GM21825 (cell line): ENCODE measurements at regions not wholly inside any gene's neighbourhood (a gene's known extent, or its start where the extent isn't known, plus 50 kb on each side); places are given as distances from the start of the nearest gene placed in this dataset.

Source experiments
- ATAC-seq: cut with Tn5 transposase; IDR thresholded peaks from one replicate; pipeline ENCODE4 v1.9.1; 2021; ENCODE audit warnings: mild to moderate bottlenecking, moderate library complexity; ENCODE audit not compliant: unreplicated experiment

DNA sequence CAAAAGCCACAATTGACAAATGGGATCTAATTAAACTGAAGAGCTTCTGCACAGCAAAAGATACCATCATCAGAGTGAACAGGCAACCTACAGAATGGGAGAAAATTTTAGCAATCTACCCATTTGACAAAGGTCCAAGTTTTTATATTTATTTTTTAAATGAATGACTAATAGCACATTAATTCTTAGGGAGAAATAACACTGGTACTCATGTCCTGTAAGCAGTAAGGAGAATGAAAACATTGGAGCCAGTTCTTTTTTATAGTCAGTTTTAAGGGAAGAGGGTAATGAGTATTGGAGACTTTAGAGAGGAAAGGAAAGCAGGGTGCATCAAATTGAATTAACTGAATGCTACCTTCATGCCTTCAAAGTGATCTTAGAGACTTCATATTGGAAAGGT lies 404.7 kb upstream of the TGFBR2 start:
- ATAC-seq: no peak

DNA sequence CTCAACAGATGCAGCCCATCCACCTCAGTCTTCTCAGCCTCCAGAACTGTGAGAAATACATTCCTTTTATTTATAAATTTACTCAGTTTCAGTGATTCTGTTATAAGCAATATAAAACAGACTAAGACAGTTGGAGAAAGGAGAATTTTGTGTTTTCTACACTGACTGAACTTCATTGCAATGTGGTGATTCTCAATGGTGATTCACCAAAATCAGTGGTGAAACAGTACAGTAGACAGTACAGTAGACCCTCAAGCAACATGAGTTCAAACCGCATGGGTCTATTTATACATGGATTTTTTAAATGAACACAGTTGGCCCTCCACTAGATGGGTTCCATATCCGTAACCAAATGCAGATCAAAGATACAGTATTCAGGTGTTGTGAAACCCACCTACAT lies 403.1 kb upstream of the TGFBR2 start:
- no peak for ATAC-seq

DNA sequence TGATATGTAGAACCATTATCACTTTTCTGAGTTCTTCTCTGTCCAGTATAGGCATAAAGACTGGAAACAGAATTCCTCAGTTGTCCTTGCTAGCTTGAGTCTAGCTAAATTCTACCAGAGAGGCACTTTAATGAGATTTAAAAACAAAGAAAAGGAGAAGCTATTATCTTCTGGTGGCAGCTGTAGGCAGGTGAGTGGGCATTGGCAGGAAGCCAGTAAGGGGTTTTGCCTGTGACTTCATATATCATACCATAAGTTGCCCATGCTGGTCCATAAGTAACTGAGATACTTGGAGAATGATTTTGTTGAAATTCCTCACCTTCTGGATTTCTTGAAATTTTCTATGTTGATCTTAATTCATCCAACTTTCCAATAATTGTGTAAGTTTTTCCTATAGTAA lies 402.3 kb upstream of the TGFBR2 start:
- no peak for ATAC-seq

DNA sequence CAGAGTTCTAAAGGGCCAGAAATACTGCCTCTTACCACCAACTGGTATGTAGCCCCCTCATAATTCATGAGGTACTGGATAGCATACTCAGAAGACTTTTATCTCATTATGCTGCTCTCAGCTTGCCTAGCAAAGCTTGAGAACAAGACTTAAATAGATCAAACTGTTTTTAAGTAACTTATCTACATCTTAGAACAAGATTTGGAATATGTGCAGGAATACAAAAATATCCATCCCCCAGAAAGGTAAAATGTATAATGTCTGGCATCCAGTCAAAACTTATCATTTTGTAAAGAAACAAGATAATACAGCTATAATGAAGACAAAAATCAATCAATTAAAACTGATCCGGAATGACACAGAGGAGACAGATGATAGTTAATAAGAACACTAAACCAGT lies 400.4 kb upstream of the TGFBR2 start:
- ATAC-seq: no peak

DNA sequence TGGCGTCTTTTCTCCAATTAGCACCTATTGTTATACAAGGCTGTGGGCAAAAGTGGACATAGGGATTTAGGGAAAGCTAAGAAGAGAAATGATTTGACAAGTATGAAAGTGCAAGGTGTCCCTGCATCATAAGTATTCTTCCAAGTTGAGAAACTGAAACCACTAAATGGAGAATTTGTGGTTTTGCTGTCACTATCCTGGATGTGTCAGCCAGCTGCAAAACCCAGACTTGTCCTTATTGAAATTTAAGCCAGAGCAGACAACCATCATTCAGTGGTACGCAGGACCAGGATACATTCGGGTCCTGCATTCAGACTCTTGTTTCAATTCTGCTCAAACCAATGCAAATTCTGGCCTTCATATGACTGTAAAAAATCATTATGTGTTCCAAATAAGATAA lies 384.8 kb upstream of the TGFBR2 start:
- ATAC-seq: no peak

DNA sequence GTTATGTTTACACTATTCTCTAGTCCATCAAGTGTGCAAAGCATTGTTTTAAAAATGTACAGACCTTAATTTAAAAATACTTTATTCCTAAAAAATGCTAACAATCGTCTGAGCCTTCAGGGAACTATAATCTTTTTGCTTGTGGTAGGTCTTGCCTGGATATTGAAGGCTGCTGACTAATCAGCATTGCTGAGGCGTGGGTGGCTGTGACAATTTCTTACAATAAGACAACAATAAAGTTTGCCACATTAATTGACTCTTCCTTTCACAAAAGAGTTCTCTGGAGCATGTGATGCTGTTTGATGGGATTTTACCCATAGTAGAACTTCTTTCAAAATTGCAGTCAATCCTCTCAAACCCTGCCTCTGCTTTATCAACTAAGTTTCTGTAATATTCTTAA lies 384.0 kb upstream of the TGFBR2 start:
- no peak for ATAC-seq

DNA sequence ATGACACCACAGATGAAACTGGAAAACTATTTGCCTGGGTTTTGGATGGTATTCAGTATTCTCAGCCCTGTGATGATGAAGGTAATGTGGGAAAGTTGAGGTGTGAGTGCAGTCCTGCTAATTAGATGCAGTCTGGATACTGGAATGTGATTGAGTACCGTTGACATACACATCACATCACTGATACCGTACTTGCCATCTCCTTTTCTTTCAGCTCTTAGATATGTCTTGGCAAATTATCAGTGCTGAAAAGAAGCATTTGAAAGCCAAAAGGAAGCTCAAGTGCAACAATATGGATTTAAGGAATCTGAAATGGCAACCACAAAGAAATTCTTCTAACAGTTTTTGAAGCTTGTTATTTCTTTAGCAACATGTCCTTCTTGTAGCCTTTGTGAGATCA lies 381.4 kb upstream of the TGFBR2 start:
- ATAC-seq: no peak

DNA sequence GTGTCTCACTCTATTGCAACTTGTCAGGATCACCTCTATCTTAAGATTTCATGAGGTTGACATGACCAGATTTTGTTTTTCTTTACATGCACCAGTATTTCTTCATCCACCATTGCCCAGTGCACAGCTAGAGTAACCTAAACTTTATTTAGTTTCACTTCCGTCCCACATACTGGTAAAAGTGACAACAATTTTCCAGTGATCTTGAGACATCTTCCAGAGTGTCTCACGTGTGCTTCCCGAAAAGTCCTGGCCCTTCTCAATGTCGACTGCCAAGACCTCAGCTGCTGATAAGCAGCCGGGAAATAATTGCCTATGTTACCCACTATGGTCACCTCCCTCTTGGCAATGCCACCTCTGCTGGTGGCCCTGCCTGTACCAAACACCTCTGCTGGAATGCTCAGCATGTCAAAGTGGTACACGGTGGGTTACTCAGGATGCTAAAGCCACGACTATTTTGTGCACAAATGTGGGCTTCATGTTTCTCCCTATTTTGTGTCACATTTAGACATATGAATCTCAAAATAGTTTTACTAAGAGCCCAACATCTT lies 379.7 kb upstream of the TGFBR2 start:
- ATAC-seq: no peak

DNA sequence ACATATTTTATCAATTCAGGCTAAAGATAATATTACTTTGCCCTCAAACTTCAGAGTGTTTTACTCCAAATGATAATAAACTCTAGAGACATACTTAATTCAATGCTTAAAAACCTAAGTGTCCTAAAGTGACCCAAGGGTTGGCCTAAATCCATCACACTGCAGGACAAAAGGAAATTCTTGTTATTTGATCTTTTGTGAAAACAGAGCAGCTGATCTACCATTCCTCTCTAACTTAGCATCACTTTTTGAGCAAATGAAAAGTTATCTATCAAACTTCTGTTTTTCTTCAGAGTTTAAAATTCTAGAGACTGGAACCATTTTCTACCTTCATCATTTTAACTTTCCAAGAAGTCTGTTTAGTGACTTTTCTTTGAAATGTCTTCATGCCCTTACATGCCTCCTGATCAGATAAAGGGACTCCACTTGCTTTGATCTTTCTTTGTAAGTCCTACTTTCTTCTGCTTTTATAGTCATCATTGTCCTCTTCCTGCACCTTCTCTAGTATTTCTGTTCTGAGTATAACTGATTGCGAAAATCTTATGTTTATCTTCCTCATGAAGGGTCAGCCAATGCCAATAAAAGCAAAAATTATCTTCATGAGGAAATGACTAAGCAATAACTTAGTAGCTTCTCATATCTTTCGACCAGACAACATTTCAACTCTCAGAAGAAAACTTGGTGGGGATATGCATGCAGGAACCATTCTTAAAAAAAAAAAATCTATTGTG lies 378.7 kb upstream of the TGFBR2 start:
- ATAC-seq: no peak

DNA sequence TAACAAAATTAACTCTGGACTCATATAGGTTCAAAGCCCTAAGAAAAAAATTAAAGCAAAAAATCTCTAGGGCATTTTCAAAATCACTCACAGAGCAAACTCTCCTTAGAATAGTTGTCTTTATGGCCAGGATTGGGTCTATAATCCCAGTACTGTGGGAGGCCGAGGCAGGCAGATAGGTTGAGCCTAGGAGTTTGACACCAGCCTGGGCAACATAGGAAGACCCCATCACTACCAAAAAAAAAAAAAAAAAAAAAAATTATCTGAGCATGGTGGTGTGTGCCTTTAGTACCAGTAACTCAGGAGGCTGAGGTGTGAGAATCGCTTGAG lies 378.1 kb upstream of the TGFBR2 start:
- no peak for ATAC-seq

DNA sequence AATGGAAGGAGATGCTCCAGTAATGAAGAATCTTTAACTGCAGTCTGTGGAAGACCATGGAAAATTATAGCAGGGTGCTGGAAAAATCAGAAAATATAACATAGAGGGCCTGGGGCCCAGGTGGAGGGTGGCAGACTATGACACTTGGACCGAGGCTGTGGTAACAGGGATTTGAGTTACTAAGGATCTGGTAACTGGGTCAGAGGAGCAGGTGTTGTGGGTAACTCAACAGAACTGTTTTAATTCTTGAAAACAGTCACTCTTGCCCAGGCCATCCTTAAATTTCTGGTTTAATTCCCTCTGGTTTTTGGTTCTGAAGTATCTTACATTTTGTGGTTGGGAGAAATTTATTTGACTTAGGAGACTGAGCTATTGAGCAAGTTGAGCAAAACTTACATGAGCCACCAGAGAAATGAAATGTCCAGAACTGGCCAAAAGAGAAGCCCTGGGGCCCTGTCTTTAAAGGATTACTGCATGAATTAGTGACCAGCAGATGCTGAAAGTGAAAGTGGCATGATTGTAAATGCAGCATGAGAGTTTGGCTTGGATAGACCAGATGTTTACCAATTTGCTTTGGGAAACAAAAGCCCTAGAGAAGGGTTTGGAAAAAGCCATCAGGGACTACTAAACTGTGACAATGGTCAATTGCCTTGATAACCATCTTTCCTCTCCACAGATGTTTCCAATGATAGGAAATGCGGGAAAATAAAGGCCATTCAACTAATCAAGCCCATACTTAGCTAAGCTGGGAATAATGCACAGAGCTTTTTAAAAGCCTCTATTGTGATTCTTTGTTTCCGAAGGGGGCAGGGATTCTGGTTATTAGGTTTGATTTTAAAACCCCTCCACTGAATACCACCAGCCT lies 374.9 kb upstream of the TGFBR2 start:
- no peak for ATAC-seq

DNA sequence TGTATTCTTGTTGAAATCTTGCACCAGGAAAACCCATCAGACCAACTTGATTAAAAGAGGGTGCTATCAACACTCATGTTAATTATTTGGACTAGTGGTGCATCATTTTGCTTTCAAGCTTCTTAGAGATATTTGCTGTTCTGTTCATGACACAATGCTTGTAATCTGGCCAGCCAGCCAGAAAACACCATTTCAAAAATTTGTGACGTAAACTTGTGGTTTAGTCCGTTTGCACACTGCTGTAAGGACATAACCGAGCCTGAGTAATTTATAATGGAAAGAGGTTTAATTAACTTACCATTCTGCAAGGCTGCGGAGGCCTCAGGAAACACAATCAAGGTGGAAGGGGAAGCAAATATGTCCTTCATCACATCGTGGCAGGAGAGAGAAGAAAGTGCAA lies 374.3 kb upstream of the TGFBR2 start:
- no peak for ATAC-seq

DNA sequence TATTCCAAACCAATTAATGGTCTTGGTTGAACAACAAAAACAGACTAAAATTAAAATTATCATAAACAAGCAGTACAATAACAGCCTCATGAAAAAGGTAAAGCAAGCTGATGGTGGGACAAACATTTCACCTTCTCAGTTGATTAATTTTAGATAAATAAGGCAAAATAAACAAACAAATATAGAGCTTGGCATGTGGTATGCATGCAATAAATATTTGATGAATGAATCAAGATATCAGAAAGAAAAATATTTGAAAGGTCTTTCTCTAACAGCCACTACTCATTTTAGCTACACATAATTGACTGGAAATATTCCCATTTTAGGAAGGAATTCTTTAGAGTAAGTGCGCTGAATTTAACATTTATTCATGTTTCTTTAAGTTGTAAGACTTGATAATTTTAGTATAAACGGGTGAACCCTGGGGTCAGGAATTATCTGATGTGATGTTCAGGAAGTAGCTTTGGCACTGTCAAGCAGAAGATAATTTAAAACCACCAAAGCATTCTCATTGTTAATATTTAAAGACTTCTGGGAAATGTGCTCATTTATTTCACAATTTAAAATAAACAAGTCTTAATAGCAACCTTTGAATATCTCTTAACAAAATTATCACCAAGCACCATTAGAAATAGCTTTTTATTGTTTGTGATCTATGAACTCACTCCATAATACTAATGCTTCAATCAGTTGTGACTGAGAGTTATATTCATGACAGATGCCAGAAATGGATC lies 372.3 kb upstream of the TGFBR2 start:
- ATAC-seq: no peak

DNA sequence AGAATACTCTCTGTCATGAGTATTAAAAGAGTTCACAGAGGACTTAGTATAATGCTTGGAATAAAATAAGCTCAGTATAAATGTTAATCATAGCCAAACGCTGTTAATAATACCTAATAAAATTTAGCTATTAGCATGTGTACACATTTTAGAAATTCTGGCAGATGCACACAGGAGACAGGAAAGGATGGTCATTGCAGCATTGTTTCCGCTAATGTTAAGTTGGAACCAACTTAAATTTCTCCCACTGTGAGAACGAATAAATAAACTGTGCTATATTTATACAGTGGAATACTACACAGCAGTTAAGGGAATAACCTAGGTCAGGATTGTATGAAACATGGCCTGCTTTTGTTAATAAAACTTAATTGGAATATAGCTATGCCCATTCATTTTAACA lies 370.4 kb upstream of the TGFBR2 start:
- ATAC-seq: no peak

DNA sequence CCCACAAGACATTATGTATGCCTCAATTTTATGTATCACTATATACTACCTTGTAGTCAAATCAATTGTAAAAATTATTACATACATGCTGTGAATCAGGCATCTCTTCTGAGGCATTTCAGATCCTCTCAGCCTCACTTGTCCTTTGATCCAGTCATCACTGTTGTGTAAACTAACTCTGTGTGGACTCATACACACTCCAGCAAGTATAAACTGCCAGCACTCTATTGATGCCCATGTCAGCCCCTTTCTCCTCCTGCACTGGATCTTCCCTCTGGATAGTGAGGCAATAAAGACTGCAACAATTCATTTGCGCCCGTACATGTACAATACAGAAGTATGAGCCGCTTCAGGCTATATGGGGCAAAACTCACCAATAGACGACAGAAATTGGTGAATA lies 364.7 kb upstream of the TGFBR2 start:
- ATAC-seq: no peak

DNA sequence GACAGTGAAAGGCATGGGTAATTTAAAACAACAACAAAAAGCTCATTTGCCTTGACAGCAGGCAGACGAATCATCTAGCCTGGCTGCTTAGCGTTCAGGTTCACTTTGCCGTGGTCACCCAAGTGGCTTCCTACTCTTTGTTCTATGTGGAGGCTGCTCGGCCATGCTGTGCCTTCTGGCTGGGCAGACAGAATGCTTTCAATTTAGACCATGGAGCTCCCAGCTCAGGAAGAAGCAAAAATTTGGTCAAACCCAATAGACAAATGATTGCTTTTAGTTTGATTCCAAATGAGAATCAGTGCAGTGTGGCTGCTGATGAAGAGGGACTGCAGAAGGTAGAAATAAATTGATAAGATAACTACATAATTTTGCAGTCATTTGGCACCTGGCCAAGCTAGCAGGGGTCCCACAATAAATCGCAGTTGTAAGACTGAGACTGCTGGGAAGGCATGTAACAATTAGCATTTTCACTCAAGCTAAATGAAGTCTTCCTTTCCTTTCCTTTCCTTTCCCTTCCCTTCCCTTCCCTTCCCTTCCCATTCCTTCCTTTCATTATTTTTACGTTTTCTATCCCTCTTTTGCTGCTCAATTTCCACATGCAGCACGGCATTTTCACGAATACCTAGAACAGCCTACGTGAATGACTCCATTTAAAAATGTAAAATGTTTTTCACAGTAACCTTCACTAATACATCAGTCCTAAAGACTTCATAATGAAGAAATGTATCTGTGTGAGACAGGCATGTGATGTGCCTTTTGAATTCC lies 360.4 kb upstream of the TGFBR2 start:
- ATAC-seq: no peak

DNA sequence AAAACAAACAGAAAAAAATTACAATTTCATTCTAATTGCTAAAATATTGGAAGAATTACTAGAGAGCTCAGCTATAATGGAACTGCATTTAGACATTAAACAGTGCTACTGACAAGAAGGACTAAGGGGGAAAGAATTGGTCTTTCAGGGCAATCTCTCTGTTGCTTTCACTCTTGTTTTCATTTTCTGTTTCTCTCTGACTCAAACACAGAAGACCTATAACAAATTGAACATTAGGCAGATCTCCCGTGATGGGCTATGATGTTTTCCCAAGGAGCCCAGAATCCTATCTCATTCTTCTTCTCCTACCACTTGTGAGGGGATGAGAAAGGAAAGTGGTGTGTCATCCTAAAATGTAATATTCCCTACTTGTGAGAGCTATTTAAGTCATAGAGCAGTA lies 358.0 kb upstream of the TGFBR2 start:
- peak; percentile 65 for ATAC-seq

DNA sequence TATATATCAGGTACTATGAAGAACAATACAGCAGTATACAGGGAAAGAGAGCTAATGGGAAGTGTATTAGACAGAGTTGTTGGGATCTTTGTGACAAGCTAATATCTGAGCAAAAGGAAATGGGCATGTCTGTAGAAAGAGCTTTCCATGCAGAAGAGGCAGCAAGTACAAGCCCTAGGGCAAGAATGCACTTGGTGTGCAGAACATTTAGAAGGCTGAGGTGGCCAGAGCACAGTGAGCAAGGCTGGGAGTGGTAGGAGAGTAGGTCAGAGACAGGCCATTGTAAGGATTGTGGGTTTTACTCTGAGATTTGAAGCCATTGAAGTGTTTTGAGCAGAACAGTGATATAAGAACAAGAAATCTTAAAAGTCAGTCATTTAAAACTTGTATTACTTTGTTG lies 353.9 kb upstream of the TGFBR2 start:
- ATAC-seq: no peak

DNA sequence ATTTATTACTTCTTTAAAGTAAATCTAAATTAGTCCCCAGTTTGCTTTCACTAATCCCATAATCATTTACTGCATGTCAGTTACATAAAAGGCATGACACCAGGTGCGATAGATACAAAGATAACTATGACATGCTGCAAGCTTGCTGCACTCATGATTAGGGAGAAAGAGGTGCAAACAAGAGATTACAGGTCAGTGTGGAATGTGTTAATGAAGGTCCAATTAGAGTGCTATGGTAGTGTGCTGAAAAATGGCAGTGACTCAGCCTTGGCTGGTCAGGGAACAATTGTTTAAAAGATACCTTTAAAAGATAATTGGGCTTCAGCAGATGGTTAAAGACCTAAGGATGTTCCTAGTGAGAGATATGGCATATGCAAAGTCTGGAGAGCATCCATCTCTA lies 352.6 kb upstream of the TGFBR2 start:
- ATAC-seq: no peak

DNA sequence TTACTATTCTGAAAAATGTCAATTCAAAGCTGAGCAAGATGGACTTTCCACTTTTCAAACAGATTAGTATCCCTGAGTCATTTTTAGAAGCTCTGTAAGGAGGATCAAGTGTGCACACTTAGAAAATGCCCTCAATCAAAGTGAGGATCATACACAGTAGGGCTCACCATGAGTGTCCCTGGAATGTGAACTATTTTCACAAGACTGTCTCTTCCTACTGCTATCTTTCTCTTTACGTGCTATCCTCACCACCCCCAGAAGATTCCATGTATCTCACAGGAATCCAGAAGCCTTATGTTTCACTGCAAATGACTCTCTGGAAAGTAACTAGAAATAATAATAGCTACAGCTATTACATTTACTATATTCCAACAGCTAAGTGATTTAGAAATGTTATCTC lies 349.9 kb upstream of the TGFBR2 start:
- ATAC-seq: no peak
